ENCODE measurements at regions not wholly inside any gene's neighbourhood (a gene's known extent, or its start where the extent isn't known, plus 50 kb on each side); places are given as distances from the start of the nearest gene placed in this dataset.

DNA sequence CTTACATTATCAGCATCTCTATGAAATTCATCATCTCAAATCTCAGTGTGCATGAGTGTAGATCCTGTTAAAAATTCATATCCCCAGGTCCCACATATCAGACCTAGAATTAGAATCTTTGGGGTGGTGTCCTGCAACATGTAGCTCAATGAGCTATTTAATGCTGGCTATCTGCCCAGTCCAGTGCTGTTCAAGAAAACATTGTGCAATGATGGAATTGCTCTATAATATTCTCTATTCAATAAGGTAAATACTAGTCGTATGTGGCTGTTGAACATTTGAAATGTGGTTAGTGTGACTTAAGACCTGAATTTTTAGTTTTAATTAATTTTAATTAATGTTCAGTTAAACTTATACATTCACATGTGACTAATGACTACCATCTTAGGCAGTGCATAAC, 127.4 kb downstream of the NOL4 start:
- TF ChIP-seq, protein P1, sequence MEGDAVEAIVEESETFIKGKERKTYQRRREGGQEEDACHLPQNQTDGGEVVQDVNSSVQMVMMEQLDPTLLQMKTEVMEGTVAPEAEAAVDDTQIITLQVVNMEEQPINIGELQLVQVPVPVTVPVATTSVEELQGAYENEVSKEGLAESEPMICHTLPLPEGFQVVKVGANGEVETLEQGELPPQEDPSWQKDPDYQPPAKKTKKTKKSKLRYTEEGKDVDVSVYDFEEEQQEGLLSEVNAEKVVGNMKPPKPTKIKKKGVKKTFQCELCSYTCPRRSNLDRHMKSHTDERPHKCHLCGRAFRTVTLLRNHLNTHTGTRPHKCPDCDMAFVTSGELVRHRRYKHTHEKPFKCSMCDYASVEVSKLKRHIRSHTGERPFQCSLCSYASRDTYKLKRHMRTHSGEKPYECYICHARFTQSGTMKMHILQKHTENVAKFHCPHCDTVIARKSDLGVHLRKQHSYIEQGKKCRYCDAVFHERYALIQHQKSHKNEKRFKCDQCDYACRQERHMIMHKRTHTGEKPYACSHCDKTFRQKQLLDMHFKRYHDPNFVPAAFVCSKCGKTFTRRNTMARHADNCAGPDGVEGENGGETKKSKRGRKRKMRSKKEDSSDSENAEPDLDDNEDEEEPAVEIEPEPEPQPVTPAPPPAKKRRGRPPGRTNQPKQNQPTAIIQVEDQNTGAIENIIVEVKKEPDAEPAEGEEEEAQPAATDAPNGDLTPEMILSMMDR (IDR thresholded peaks at IDR 0.05; ENCODE audit: low read length), result no peak
- TF ChIP-seq EZH2 (IDR thresholded peaks at IDR 0.05; ENCODE audit: borderline replicate concordance, low read length), result no peak

Data from OCI-LY1 (cell line).